ENCODE measurements at regions not wholly inside any gene's neighbourhood (a gene's known extent, or its start where the extent isn't known, plus 50 kb on each side); places are given as distances from the start of the nearest gene placed in this dataset.

DNA sequence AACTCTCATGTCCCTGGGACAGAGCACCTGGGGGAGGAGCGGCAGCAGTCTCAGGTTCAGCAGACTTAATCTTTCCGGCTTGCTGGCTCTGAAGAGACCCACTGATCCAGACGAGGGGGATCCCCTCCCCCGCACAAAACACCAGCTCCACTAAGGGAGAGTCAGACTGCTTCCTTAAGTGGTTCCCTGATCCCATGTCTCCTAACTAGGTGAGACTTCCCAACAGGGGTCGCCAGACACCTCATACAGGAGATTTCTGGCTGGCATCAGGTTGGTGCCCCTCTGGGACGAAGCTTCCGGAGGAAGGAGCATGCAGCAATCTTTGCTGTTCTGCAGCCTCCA, 157.2 kb upstream of the TMEM45B start:
- H3K4me3 ChIP-seq (replicated peaks in 1 of 2; ENCODE audit: low read depth in 2 of 2, low read length in 2 of 2), result no peak overlapping the region
- TF ChIP-seq, protein P1, sequence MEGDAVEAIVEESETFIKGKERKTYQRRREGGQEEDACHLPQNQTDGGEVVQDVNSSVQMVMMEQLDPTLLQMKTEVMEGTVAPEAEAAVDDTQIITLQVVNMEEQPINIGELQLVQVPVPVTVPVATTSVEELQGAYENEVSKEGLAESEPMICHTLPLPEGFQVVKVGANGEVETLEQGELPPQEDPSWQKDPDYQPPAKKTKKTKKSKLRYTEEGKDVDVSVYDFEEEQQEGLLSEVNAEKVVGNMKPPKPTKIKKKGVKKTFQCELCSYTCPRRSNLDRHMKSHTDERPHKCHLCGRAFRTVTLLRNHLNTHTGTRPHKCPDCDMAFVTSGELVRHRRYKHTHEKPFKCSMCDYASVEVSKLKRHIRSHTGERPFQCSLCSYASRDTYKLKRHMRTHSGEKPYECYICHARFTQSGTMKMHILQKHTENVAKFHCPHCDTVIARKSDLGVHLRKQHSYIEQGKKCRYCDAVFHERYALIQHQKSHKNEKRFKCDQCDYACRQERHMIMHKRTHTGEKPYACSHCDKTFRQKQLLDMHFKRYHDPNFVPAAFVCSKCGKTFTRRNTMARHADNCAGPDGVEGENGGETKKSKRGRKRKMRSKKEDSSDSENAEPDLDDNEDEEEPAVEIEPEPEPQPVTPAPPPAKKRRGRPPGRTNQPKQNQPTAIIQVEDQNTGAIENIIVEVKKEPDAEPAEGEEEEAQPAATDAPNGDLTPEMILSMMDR (IDR thresholded peaks at IDR 0.05; ENCODE audit: low read depth, low read length), result no peak
- DNase-seq (ENCODE audit: low read depth in 2 of 2), result no peak

DNA sequence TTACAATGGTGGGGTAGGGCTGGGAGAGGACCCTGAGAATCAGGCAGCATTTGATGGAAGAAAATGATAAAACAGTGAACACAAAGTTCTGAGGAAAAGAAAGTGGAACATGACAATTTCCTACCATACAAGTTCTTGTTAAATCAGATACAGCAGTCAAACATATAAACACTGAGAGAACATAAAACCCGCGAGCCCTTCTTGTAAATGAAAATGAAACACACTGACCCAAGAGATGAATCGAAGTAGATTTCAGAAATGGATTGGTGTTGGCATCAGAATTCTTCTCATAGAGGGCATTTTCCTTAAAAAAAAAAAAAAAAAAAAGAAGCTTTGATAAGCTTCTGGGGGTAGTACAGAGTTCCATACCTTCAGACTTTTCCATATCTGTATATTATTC, 134.7 kb upstream of the TMEM45B start:
- no peak overlapping the region for H3K4me3 ChIP-seq (replicated peaks in 1 of 2; ENCODE audit: low read depth in 2 of 2, low read length in 2 of 2)
- TF ChIP-seq, protein P1 (IDR thresholded peaks at IDR 0.05; ENCODE audit: low read depth, low read length), result no peak
- DNase-seq (ENCODE audit: low read depth in 2 of 2), result no peak

DNA sequence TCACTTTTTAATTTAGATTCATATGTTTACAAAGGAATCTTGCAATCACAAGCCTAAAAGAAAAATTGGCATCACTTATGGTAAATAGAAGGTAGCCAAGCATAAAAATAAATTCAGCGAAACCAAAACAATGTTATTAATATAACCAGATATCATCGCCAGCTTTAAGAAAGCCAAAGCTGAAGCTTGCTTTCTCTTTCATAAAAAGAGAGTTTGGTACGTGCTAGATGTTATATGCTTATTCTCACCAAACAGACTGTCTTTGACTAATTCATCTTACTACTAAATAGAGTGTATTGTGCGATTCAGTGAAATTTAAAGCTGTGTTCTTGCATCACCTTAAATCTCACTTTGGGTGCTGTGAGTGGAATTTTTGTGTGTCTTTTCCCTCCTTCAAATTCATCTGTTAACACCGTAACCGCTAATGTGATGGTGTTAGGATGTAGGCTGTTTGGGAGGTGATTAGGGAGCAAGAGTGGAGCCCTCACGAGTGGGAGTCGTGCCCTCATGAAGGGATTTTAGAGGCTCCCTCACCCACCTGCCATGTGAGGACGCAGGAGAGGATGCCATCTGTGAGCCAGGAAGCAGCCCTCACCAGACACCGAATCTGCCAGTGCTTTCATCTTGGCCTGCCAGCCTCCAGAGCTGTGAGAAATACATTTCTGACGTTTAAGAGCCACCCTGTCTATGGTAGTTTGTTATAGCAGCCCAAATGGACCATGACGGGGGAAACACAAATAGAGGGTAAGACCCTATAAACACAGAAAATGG, 134.1 kb upstream of the TMEM45B start:
- H3K4me3 ChIP-seq (replicated peaks in 1 of 2; ENCODE audit: low read depth in 2 of 2, low read length in 2 of 2), result no peak overlapping the region
- no peak for DNase-seq (ENCODE audit: low read depth in 2 of 2)
- TF ChIP-seq, protein P1 (IDR thresholded peaks at IDR 0.05; ENCODE audit: low read depth, low read length), result no peak

DNA sequence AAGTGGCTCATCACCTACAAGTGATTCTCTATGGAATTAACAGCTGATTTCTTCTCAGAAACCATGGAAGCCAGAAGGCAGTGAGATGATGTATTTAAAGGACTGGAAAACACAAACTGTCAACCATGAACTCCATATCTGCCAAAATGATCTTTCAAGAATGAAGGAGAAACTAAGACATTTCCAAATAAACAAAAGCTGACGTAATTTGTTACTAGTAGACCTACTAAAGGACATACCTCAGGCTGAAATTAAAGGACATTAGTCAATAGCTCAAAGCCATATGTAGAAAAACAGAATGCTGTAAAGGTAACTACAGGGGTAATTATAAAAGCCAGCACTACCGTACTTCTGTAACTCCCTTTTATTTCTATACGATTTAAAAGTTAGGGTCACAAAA, 129.4 kb upstream of the TMEM45B start:
- no peak overlapping the region for H3K4me3 ChIP-seq (replicated peaks in 1 of 2; ENCODE audit: low read depth in 2 of 2, low read length in 2 of 2)
- TF ChIP-seq, protein P1 (IDR thresholded peaks at IDR 0.05; ENCODE audit: low read depth, low read length), result no peak
- DNase-seq (ENCODE audit: low read depth in 2 of 2), result no peak

DNA sequence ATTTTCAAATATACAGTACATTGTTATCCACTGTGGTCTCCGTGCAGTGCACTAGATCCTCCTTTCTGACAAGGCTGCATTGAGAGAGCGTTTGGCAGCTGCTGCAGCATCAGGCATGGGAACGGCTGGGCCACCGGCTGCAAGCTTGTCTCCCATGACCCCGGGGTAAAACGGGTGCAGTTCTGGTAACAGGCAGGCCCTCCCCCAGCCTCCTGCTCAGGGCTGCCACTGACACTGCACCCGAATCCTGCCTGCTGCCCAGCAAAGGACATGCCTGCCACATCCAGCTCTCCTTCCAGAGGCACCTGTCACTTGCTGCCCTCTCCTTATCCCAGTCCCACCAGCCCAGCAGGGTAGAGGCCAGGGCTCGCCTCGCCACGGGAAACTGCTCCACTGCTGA, 124.5 kb upstream of the TMEM45B start:
- TF ChIP-seq, protein P1 (IDR thresholded peaks at IDR 0.05; ENCODE audit: low read depth, low read length), result no peak
- no peak for DNase-seq (ENCODE audit: low read depth in 2 of 2)
- no peak overlapping the region for H3K4me3 ChIP-seq (replicated peaks in 1 of 2; ENCODE audit: low read depth in 2 of 2, low read length in 2 of 2)

DNA sequence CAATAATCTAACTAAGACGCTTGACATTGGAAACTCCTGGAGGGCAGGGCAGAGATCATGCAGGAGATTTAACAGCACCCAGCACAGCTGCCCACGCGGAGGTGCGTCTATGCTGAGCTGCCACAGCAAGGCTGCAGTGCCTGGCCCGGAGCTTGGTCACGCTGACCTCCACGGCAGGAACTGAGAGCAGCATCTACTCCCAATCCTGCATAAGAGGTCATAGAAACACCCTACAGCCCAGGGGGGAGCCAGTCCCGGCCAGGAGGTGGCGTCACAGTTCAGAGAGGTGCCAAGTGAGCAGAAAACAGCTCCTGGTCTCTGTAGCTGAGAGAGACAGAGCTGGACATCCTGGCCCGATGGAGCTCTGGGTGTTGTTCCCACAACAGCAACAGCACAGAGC, 121.1 kb upstream of the TMEM45B start:
- no peak for DNase-seq (ENCODE audit: low read depth in 2 of 2)
- TF ChIP-seq, protein P1 (IDR thresholded peaks at IDR 0.05; ENCODE audit: low read depth, low read length), result no peak

DNA sequence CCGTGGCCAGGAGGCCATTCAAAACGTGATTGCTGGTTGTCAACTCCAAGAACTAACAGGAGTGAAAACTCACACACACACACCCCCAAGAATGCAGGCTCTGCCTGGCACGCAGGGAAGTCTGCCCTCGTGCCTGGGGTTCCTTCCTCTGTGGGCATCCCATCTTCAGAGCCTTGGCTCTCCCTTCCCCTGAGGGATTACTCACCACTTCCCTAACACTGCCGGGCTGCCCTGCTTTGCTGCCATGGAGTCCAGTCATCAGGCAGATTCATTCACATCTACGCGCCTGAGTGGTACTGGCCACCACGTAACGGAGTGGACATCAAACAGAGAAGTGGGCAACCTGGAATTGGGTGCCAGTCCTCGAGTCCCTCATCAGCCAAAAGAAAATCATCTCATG, 120.7 kb upstream of the TMEM45B start:
- H3K4me3 ChIP-seq (replicated peaks in 1 of 2; ENCODE audit: low read depth in 2 of 2, low read length in 2 of 2), result no peak overlapping the region
- peak in 1 of 2 donors; percentile 14 for DNase-seq (ENCODE audit: low read depth in 2 of 2)
- TF ChIP-seq, protein P1 (IDR thresholded peaks at IDR 0.05; ENCODE audit: low read depth, low read length), result no peak

More for the DNA sequence above, 121.1 kb upstream of the TMEM45B start:
- no peak overlapping the region for H3K4me3 ChIP-seq (replicated peaks in 1 of 2; ENCODE audit: low read depth in 2 of 2, low read length in 2 of 2)
